ENCODE measurements at regions not wholly inside any gene's neighbourhood (a gene's known extent, or its start where the extent isn't known, plus 50 kb on each side); places are given as distances from the start of the nearest gene placed in this dataset.

DNA sequence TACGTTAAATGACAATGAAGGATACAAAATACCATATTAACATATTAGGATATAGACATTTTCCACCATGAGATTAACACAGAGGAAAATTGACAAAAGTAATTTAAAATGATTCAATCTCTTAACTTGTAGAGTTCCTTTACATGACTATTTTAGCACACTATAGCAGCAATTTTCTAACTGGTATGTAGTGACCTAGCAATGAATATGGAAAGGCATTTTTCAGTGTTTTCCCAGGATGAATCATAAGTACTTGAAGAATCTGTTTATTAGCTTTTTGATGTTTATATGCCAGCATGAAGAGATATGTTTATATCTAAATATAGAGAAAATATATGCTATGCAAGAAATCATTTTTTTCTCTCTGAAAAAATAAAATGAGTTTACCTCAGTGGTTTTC, 782.5 kb upstream of the CDH10 start:
- TF ChIP-seq MEF2A (IDR thresholded peaks at IDR 0.05; ENCODE audit: borderline replicate concordance, low read depth) (no peak), POLR2AphosphoS5 (IDR thresholded peaks at IDR 0.05; ENCODE audit: low read depth, low read length) (no peak), NFIC (IDR thresholded peaks at IDR 0.05; ENCODE audit: borderline replicate concordance) (no peak), ELF1 (IDR thresholded peaks at IDR 0.05) (no peak), GATA2 (CRISPR knock-in tag; IDR thresholded peaks at IDR 0.05) (no peak), EP300 (IDR thresholded peaks at IDR 0.05; ENCODE audit: borderline replicate concordance in 1 of 2, low read depth in 1 of 2, low read length in 1 of 2) (no peak), EZH2phosphoT487 (IDR thresholded peaks at IDR 0.05; ENCODE audit: borderline replicate concordance, low read depth) (no peak), JUND (IDR thresholded peaks at IDR 0.05) (no peak), TAF1 (IDR thresholded peaks at IDR 0.05; ENCODE audit: borderline replicate concordance, low read depth, low read length) (no peak), NRF1 (IDR thresholded peaks at IDR 0.05; ENCODE audit: low read depth, low read length) (no peak)
- TF ChIP-seq, protein P1, sequence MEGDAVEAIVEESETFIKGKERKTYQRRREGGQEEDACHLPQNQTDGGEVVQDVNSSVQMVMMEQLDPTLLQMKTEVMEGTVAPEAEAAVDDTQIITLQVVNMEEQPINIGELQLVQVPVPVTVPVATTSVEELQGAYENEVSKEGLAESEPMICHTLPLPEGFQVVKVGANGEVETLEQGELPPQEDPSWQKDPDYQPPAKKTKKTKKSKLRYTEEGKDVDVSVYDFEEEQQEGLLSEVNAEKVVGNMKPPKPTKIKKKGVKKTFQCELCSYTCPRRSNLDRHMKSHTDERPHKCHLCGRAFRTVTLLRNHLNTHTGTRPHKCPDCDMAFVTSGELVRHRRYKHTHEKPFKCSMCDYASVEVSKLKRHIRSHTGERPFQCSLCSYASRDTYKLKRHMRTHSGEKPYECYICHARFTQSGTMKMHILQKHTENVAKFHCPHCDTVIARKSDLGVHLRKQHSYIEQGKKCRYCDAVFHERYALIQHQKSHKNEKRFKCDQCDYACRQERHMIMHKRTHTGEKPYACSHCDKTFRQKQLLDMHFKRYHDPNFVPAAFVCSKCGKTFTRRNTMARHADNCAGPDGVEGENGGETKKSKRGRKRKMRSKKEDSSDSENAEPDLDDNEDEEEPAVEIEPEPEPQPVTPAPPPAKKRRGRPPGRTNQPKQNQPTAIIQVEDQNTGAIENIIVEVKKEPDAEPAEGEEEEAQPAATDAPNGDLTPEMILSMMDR (IDR thresholded peaks at IDR 0.05), result no peak
- TF ChIP-seq, protein P2, sequence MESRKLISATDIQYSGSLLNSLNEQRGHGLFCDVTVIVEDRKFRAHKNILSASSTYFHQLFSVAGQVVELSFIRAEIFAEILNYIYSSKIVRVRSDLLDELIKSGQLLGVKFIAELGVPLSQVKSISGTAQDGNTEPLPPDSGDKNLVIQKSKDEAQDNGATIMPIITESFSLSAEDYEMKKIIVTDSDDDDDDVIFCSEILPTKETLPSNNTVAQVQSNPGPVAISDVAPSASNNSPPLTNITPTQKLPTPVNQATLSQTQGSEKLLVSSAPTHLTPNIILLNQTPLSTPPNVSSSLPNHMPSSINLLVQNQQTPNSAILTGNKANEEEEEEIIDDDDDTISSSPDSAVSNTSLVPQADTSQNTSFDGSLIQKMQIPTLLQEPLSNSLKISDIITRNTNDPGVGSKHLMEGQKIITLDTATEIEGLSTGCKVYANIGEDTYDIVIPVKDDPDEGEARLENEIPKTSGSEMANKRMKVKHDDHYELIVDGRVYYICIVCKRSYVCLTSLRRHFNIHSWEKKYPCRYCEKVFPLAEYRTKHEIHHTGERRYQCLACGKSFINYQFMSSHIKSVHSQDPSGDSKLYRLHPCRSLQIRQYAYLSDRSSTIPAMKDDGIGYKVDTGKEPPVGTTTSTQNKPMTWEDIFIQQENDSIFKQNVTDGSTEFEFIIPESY (IDR thresholded peaks at IDR 0.05; ENCODE audit: borderline replicate concordance, low read depth), result no peak
- TF ChIP-seq, protein P3, sequence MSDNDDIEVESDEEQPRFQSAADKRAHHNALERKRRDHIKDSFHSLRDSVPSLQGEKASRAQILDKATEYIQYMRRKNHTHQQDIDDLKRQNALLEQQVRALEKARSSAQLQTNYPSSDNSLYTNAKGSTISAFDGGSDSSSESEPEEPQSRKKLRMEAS (IDR thresholded peaks at IDR 0.05; ENCODE audit: low read depth), result no peak

Data from SK-N-SH (cell line).